HepG2 (cell line): ENCODE measurements at regions not wholly inside any gene's neighbourhood (a gene's known extent, or its start where the extent isn't known, plus 50 kb on each side); places are given as distances from the start of the nearest gene placed in this dataset.

Experiments used
- ATAC-seq: fragments of 200-7000 bp; cut with Tn5 transposase; 3 replicates; pipeline ENCODE4 v1.9.1; 2020; ENCODE audit warnings: mild to moderate bottlenecking, moderate library complexity
- BruUV-seq: library from RNA; stranded (reverse); fragments of 400-500 nt; replicated peaks from 2 replicates; lab custom pipeline; 2021; lab: Mats Ljungman, UMichigan
- CTCF ChIA-PET: fragments of 300-600 bp; formaldehyde crosslinking; extraction: SDS; loops from one replicate; lab custom pipeline; 2021; ENCODE audit warnings: low total read pairs, inconsistent platforms, low intra/inter-chr PET ratio; lab: Yijun Ruan, JAX
- POLR2A ChIA-PET: fragments of 350-600 bp; sonication (Branson Sonifier 250); formaldehyde crosslinking; loops from one replicate; lab custom pipeline; 2020; ENCODE audit warnings: antibody characterized with exemption, inconsistent platforms; lab: Yijun Ruan, JAX
- DNase-seq: peaks from one replicate; pipeline ENCODE4 v3.0.0-alpha.2; 2015; ENCODE audit warnings: low spot score
- FAIRE-seq: peaks from 3 replicates; lab custom pipeline; 2011; peaks lifted over from hg19 to GRCh38; lab: Jason Lieb, UNC
- H2AFZ ChIP-seq: one replicate; pipeline ENCODE4 v1.6.1; 2011; ENCODE audit warnings: low read length, inconsistent platforms
- H3K27ac ChIP-seq: fragments of 300-600 bp; 3 replicates; pipeline ENCODE4 v1.8.0; 2011; ENCODE audit warnings: mixed run types, mild to moderate bottlenecking, mixed read lengths, low read length, inconsistent platforms; ENCODE audit not compliant: insufficient read depth; ENCODE audit errors: extremely low read length
- H3K27me3 ChIP-seq, 2 experiments: fragments of 200-600 bp in 1 of 2; 2 replicates in 1 of 2; 3 replicates in 1 of 2; pipeline versions ENCODE4 v1.6.0 to v1.8.0; 2011; ENCODE audit warnings: low read length in 2 of 2, mild to moderate bottlenecking in 2 of 2, moderate library complexity in 2 of 2, inconsistent platforms in 1 of 2; ENCODE audit not compliant: insufficient read depth in 2 of 2, control insufficient read depth in 1 of 2
- H3K36me3 ChIP-seq, 2 experiments: fragments of 200-600 bp in 1 of 2; replicated peaks in 1 of 2; 2 replicates in 1 of 2; 3 replicates in 1 of 2; pipeline versions ENCODE4 v1.5.1 to v1.8.0; 2011; ENCODE audit warnings: low read length in 2 of 2, inconsistent platforms in 1 of 2; ENCODE audit not compliant: insufficient read depth in 2 of 2, control insufficient read depth in 1 of 2
- H3K4me1 ChIP-seq: 2 replicates; pipeline ENCODE4 v1.5.1; 2012; ENCODE audit warnings: low read length, inconsistent platforms; ENCODE audit not compliant: insufficient read depth
- H3K4me2 ChIP-seq: 2 replicates; pipeline ENCODE4 v1.6.0; 2011; ENCODE audit warnings: low read depth, low read length, inconsistent platforms
- H3K4me3 ChIP-seq, 3 experiments: fragments of 200-600 bp in 1 of 3; sonication (generic), shearing (Covaris generic) in 1 of 3; replicated peaks in 1 of 3; 2 replicates each; pipeline ENCODE4 v1.5.1; 2011 to 2016; ENCODE audit warnings: low read length in 3 of 3, inconsistent platforms in 2 of 3, low read depth in 2 of 3, mild to moderate bottlenecking in 2 of 3, control low read depth in 1 of 3, mixed read lengths in 1 of 3; ENCODE audit not compliant: insufficient read depth in 1 of 3
- H3K79me2 ChIP-seq: one replicate; pipeline ENCODE4 v1.6.1; 2011; ENCODE audit warnings: low read length, inconsistent platforms; ENCODE audit not compliant: insufficient read depth
- H3K9ac ChIP-seq: 2 replicates; pipeline ENCODE4 v1.6.0; 2011; ENCODE audit warnings: mild to moderate bottlenecking, low read depth, low read length, inconsistent platforms; ENCODE audit not compliant: insufficient read depth
- H3K9me3 ChIP-seq: 2 replicates; pipeline ENCODE4 v1.5.1; 2012; ENCODE audit warnings: mild to moderate bottlenecking, low read length
- H4K20me1 ChIP-seq: 2 replicates; pipeline ENCODE4 v1.6.0; 2011; ENCODE audit warnings: inconsistent platforms, mild to moderate bottlenecking, low read length, moderate library complexity; ENCODE audit not compliant: insufficient read depth
- HCFC1 ChIP-seq: fragments of 150-350 bp; IDR thresholded peaks from 2 replicates; pipeline ENCODE4 v1.6.1; 2014; ENCODE audit warnings: low read depth, low read length
- IKZF4 ChIP-seq: sonication (generic); formaldehyde crosslinking; IDR thresholded peaks from 2 replicates; pipeline ENCODE4 v1.5.1; 2020; ENCODE audit warnings: borderline replicate concordance, mild to moderate bottlenecking, low read depth, missing genetic modification reagents; ENCODE audit errors: not compliant biosample characterization
- MAF1 ChIP-seq: sonication (generic); formaldehyde crosslinking; IDR thresholded peaks from 2 replicates; pipeline ENCODE4 v1.5.0; 2020; ENCODE audit warnings: missing genetic modification reagents, borderline replicate concordance
- SAFB2 ChIP-seq: sonication (generic); formaldehyde crosslinking; IDR thresholded peaks from 2 replicates; pipeline ENCODE4 v1.5.1; 2020; ENCODE audit warnings: missing genetic modification reagents, low read depth, mild to moderate bottlenecking, borderline replicate concordance
- SETDB1 ChIP-seq: sonication (generic); formaldehyde crosslinking; IDR thresholded peaks from 2 replicates; pipeline ENCODE4 v1.5.1; 2020; ENCODE audit warnings: missing genetic modification reagents, mild to moderate bottlenecking, borderline replicate concordance
- STAT5B ChIP-seq: sonication (generic); formaldehyde crosslinking; IDR thresholded peaks from 2 replicates; pipeline ENCODE4 v1.4.0; 2020; ENCODE audit warnings: missing genetic modification reagents
- ZMAT3 ChIP-seq: sonication (generic); formaldehyde crosslinking; conservative IDR thresholded peaks from 2 replicates; pipeline ENCODE4 v1.7.0; 2021; ENCODE audit warnings: missing genetic modification reagents
- ZNF20 ChIP-seq: sonication (generic); formaldehyde crosslinking; IDR thresholded peaks from 2 replicates; pipeline ENCODE4 v1.4.0; 2020; ENCODE audit warnings: mild to moderate bottlenecking, moderate library complexity, missing genetic modification reagents
- ZNF569 ChIP-seq: sonication (generic); formaldehyde crosslinking; IDR thresholded peaks from 2 replicates; pipeline ENCODE4 v1.5.0; 2020; ENCODE audit warnings: mild to moderate bottlenecking, missing genetic modification reagents, moderate library complexity, borderline replicate concordance
- ZNF614 ChIP-seq: IDR thresholded peaks from 2 replicates; pipeline ENCODE4 v1.6.1; 2018; ENCODE audit warnings: missing biosample characterization, missing genetic modification reagents, inconsistent platforms, borderline replicate concordance
- ZNF775 ChIP-seq: sonication (generic); formaldehyde crosslinking; IDR thresholded peaks from 2 replicates; pipeline ENCODE4 v1.4.0; 2020; ENCODE audit warnings: missing genetic modification reagents, mild to moderate bottlenecking, moderate library complexity, borderline replicate concordance
- WGBS: methylation state at CpG from one replicate; pipeline ENCODE4 v1.1.6; 2017; ENCODE audit warnings: low lambda C conversion rate; 5-methylcytosine and 5-hydroxymethylcytosine counted together
- in situ Hi-C: cut with HindIII; loops from 2 replicates; pipeline ENCODE4 v1.10.0; 2017; ENCODE audit warnings: low pct_unique_long_range_greater_than_20kb; ENCODE audit not compliant: extremely low pct_ligation_motif_present
- intact Hi-C: fragments of 100-400 bp; cut with micrococcal nuclease; formaldehyde crosslinking; loops from one replicate; pipeline ENCODE4 v1.10.0; 2022; ENCODE audit not compliant: unreplicated experiment
- TF ChIP-seq, protein P1 (sequence below): sonication (generic); formaldehyde crosslinking; IDR thresholded peaks from 2 replicates; pipeline ENCODE4 v1.5.0; 2020; ENCODE audit warnings: mild to moderate bottlenecking, missing genetic modification reagents

DNA sequence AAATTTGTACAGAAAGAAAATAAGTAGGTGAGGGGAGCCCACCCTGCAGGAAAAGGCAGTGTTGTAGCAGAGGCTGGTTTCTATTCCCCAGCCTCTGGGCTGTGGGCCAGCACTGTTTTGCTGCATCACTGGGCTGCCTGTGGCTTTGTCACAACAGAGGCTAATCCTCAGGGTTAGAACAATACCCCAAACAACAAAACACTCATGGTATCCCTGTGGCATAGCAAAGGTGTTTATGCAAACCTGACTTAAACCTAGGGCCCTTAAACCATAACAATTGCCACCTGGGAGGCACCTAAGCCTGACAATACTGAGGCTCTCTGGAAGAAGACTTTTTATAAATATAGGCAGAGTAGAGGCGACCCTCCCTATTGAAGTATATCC, 314.7 kb downstream of the OLFM4 start:
- no peak for TF ChIP-seq IKZF4
- no peak for TF ChIP-seq HCFC1
- TF ChIP-seq, protein P1, sequence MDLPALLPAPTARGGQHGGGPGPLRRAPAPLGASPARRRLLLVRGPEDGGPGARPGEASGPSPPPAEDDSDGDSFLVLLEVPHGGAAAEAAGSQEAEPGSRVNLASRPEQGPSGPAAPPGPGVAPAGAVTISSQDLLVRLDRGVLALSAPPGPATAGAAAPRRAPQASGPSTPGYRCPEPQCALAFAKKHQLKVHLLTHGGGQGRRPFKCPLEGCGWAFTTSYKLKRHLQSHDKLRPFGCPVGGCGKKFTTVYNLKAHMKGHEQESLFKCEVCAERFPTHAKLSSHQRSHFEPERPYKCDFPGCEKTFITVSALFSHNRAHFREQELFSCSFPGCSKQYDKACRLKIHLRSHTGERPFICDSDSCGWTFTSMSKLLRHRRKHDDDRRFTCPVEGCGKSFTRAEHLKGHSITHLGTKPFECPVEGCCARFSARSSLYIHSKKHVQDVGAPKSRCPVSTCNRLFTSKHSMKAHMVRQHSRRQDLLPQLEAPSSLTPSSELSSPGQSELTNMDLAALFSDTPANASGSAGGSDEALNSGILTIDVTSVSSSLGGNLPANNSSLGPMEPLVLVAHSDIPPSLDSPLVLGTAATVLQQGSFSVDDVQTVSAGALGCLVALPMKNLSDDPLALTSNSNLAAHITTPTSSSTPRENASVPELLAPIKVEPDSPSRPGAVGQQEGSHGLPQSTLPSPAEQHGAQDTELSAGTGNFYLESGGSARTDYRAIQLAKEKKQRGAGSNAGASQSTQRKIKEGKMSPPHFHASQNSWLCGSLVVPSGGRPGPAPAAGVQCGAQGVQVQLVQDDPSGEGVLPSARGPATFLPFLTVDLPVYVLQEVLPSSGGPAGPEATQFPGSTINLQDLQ (CRISPR knock-in tag) = no peak
- no peak for TF ChIP-seq ZNF614 (CRISPR knock-in tag)
- no peak for TF ChIP-seq ZNF775 (CRISPR knock-in tag)
- TF ChIP-seq ZNF569 (CRISPR knock-in tag) = no peak
- TF ChIP-seq SAFB2 (CRISPR knock-in tag) = no peak
- TF ChIP-seq ZMAT3 (CRISPR knock-in tag) = no peak
- no peak for TF ChIP-seq STAT5B (CRISPR knock-in tag)
- no peak for TF ChIP-seq MAF1
- TF ChIP-seq ZNF20 (CRISPR knock-in tag) = no peak
- TF ChIP-seq SETDB1 = no peak
- 0% methylated on average over 1 of the region's 1 CpG for WGBS
- no peaks in the 10 kb centered on the region for H3K27me3 ChIP-seq
- no peaks in the 10 kb centered on the region for H4K20me1 ChIP-seq
- H3K4me3 ChIP-seq = no peak overlapping the region
- no peak overlapping the region for H3K4me2 ChIP-seq
- H3K36me3 ChIP-seq = no peaks in the 10 kb centered on the region
- FAIRE-seq (no peak), DNase-seq (no peak), ATAC-seq (no peak)
- no peak overlapping the region for H2AFZ ChIP-seq
- BruUV-seq = no TSS peak
- H3K9me3 ChIP-seq = peaks cover 84% of the 10 kb centered on the region
- in situ Hi-C loops (no loop called here), intact Hi-C loops (no loop called here)
- no peaks in the 10 kb centered on the region for H3K4me1 ChIP-seq
- no peak overlapping the region for H3K9ac ChIP-seq
- no peaks in the 10 kb centered on the region for H3K79me2 ChIP-seq
- no peak overlapping the region for H3K27ac ChIP-seq
- POLR2A ChIA-PET = no interaction called here
- CTCF ChIA-PET = no interaction called here
